ENCODE measurements at regions not wholly inside any gene's neighbourhood (a gene's known extent, or its start where the extent isn't known, plus 50 kb on each side); places are given as distances from the start of the nearest gene placed in this dataset.

DNA sequence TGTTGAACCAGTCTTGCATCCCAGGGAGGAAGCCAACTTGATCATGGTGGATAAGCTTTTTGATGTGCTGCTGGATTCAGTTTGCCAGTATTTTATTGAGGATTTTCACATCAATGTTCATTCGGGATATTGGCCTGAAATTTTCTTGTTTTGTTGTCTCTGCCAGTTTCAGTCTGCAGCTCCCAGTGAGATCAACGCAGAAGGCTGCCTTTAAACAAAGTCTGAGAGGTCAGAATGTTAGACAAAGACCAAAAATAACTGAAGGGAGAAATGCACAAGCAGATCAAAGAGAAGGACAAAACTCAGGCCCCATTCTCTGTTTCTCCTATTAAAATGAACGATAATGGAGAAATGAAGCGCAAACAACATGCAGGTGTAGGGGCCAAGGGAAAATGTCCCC, 170.4 kb downstream of the NHLRC3 start:
- Histone ChIP-seq H3K4me1 (ENCODE audit: low read depth, poor library complexity, severe bottlenecking) (no peaks in the 10 kb centered on the region), H3K9ac (no peak overlapping the region), H3K36me3 (ENCODE audit: insufficient read depth) (no peaks in the 10 kb centered on the region), H3K27ac (no peak overlapping the region), H3K27me3 (ENCODE audit: insufficient read depth, low read depth) (no peaks in the 10 kb centered on the region), H3K79me2 (ENCODE audit: insufficient read depth, low read depth) (no peaks in the 10 kb centered on the region), H4K20me1 (ENCODE audit: insufficient read depth) (no peaks in the 10 kb centered on the region), H2AFZ (ENCODE audit: low read depth) (no peak overlapping the region), H3K4me2 (no peak overlapping the region), H3K4me3 (IDR thresholded peaks at IDR 0.05; ENCODE audit: insufficient read depth, low read depth, low read length) (no peak overlapping the region)
- TF ChIP-seq, protein P1, sequence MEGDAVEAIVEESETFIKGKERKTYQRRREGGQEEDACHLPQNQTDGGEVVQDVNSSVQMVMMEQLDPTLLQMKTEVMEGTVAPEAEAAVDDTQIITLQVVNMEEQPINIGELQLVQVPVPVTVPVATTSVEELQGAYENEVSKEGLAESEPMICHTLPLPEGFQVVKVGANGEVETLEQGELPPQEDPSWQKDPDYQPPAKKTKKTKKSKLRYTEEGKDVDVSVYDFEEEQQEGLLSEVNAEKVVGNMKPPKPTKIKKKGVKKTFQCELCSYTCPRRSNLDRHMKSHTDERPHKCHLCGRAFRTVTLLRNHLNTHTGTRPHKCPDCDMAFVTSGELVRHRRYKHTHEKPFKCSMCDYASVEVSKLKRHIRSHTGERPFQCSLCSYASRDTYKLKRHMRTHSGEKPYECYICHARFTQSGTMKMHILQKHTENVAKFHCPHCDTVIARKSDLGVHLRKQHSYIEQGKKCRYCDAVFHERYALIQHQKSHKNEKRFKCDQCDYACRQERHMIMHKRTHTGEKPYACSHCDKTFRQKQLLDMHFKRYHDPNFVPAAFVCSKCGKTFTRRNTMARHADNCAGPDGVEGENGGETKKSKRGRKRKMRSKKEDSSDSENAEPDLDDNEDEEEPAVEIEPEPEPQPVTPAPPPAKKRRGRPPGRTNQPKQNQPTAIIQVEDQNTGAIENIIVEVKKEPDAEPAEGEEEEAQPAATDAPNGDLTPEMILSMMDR (conservative IDR thresholded peaks at IDR 0.05; ENCODE audit: low read depth, low read length): no peak

DNA sequence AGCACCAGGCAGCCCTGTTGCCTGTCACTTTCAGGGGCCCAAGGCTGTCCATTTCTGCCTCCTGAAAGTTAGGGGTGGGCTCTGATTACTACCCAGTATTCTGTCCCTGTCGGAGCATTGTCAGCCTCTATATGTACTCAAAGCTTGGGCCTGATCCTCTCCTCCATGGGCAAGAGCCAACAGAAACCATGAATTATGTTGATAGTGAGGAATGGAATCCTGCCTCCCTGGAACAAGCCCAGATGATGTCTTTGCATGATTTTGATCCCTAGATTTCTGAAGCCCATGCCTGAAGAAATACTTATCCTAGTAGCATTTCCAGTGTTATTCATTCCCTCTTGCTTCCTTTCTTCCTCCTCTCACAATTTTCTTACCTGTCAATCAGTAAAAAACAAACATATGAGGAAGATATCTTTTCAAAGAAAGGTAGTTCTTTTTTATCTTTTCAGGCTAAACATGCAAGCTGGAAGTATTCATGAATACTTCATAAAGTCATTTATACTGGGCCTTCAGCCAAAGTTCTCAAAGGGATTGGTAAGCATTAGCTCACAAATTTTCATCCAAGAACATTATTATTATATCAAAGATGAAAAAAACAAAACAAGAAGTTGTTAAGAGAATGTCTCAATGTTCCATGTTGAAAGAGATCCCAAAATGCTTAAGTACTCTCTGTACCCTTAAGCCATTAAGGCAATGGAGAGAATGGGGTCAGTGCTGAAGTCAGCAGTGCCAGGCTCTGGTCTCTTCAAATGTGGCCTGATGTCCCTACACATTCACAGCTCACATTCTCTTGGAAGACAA, 171.7 kb downstream of the NHLRC3 start:
- Histone ChIP-seq H3K4me2 (no peak overlapping the region), H4K20me1 (ENCODE audit: insufficient read depth) (no peaks in the 10 kb centered on the region), H3K79me2 (ENCODE audit: insufficient read depth, low read depth) (no peaks in the 10 kb centered on the region), H2AFZ (ENCODE audit: low read depth) (no peak overlapping the region), H3K27me3 (ENCODE audit: insufficient read depth, low read depth) (no peaks in the 10 kb centered on the region), H3K9ac (no peak overlapping the region), H3K4me3 (IDR thresholded peaks at IDR 0.05; ENCODE audit: insufficient read depth, low read depth, low read length) (no peak overlapping the region), H3K27ac (no peak overlapping the region), H3K4me1 (ENCODE audit: low read depth, poor library complexity, severe bottlenecking) (no peaks in the 10 kb centered on the region), H3K36me3 (ENCODE audit: insufficient read depth) (no peaks in the 10 kb centered on the region)
- TF ChIP-seq, protein P1 (conservative IDR thresholded peaks at IDR 0.05; ENCODE audit: low read depth, low read length): no peak

DNA sequence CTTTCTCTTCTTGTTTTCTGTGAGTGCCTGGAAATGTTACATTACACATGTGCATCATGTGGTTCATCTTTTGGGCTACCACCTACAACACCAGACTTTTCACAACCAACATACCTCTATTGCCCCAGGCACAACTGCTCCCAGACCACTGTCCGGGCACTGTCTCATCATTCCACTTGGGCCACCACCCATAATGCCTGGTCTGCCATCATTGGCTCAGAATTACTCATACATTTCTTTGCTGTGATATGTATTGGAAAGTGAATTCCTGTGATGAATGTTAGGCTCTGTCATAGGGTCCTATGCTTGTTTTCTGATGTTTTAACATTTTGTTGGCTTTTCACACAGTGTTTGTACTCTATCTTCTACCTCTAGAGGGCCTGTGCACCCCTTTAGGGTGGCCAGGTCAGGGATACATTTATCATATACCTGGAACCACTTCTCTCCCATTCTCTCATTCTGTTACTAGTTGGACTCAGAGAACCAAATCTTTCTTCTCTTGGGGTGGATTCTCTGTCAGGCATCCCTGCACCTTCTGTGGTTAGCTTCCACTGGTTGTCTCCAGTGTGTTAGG, 172.8 kb downstream of the NHLRC3 start:
- no peak overlapping the region for H3K4me2 ChIP-seq
- H3K79me2 ChIP-seq (ENCODE audit: insufficient read depth, low read depth): no peaks in the 10 kb centered on the region
- H2AFZ ChIP-seq (ENCODE audit: low read depth): no peak overlapping the region
- no peaks in the 10 kb centered on the region for H3K36me3 ChIP-seq (ENCODE audit: insufficient read depth)
- no peaks in the 10 kb centered on the region for H3K27me3 ChIP-seq (ENCODE audit: insufficient read depth, low read depth)
- no peak overlapping the region for H3K9ac ChIP-seq
- TF ChIP-seq, protein P1 (conservative IDR thresholded peaks at IDR 0.05; ENCODE audit: low read depth, low read length): no peak
- no peaks in the 10 kb centered on the region for H3K4me1 ChIP-seq (ENCODE audit: low read depth, poor library complexity, severe bottlenecking)
- no peaks in the 10 kb centered on the region for H4K20me1 ChIP-seq (ENCODE audit: insufficient read depth)
- H3K4me3 ChIP-seq (IDR thresholded peaks at IDR 0.05; ENCODE audit: insufficient read depth, low read depth, low read length): no peak overlapping the region
- no peak overlapping the region for H3K27ac ChIP-seq

DNA sequence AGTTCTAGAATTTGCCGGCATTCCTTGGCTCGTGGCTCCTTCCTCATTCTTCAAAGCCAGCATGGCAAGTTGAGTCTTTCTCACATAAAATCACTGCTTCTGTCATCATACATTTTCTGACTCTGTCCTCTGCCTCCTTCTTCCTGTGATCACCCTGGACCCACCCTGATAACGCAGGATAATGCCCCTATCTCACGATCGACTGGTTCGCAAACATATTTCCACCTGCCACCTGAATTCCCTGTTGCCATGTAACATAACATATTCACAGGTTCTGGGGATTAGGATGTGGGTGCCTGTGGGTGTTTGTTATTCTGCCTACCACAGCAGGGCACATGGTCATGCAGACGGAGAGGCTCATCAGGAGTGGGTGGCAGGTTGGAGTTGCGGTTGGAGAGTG, 177.7 kb downstream of the NHLRC3 start:
- H2AFZ ChIP-seq (ENCODE audit: low read depth): no peak overlapping the region
- no peak overlapping the region for H3K27ac ChIP-seq
- no peak overlapping the region for H3K9ac ChIP-seq
- H3K4me2 ChIP-seq: no peak overlapping the region
- H4K20me1 ChIP-seq (ENCODE audit: insufficient read depth): no peaks in the 10 kb centered on the region
- H3K36me3 ChIP-seq (ENCODE audit: insufficient read depth): no peaks in the 10 kb centered on the region
- no peaks in the 10 kb centered on the region for H3K4me1 ChIP-seq (ENCODE audit: low read depth, poor library complexity, severe bottlenecking)
- H3K27me3 ChIP-seq (ENCODE audit: insufficient read depth, low read depth): no peaks in the 10 kb centered on the region
- H3K4me3 ChIP-seq (IDR thresholded peaks at IDR 0.05; ENCODE audit: insufficient read depth, low read depth, low read length): no peak overlapping the region
- H3K79me2 ChIP-seq (ENCODE audit: insufficient read depth, low read depth): no peaks in the 10 kb centered on the region
- TF ChIP-seq, protein P1 (conservative IDR thresholded peaks at IDR 0.05; ENCODE audit: low read depth, low read length): no peak

All from KMS-11 (cell line).